Prostate gland (tissue), 2 donors: ENCODE measurements at regions not wholly inside any gene's neighbourhood (a gene's known extent, or its start where the extent isn't known, plus 50 kb on each side); places are given as distances from the start of the nearest gene placed in this dataset.

Experiments used
- DNase-seq: peaks from one replicate; pipeline ENCODE4 v3.0.0-alpha.2; 2019; ENCODE audit warnings: low spot score
- H3K27ac ChIP-seq, 2 donors: fragments of 200-600 bp; sonication (generic); 2 replicates each; pipeline ENCODE4 v1.5.1; 2017 to 2019
- H3K27me3 ChIP-seq: fragments of 200-600 bp; sonication (generic); replicated peaks from 2 replicates; pipeline ENCODE4 v1.5.1; 2019; ENCODE audit not compliant: insufficient read depth
- H3K36me3 ChIP-seq, 2 donors: fragments of 200-600 bp; sonication (generic); 1 replicate in 1 of 2; 2 replicates in 1 of 2; pipeline versions ENCODE4 v1.5.1 to v1.8.1; 2017 to 2019
- H3K4me1 ChIP-seq: fragments of 200-600 bp; sonication (generic); replicated peaks from 2 replicates; pipeline ENCODE4 v1.5.1; 2019
- H3K4me3 ChIP-seq, 2 donors: fragments of 200-600 bp; sonication (generic); 2 replicates each; pipeline ENCODE4 v1.5.1; 2017 to 2019
- H3K9me3 ChIP-seq: fragments of 200-600 bp; sonication (generic); 2 replicates; pipeline ENCODE4 v1.5.1; 2017
- POLR2A ChIP-seq: fragments of 450-650 bp; IDR thresholded peaks from one replicate; pipeline ENCODE4 v1.6.1; 2016; ENCODE audit warnings: antibody characterized with exemption, mild to moderate bottlenecking
- POLR2AphosphoS5 ChIP-seq: sonication (generic); formaldehyde crosslinking; IDR thresholded peaks from one replicate; pipeline ENCODE4 v1.6.1; 2017; ENCODE audit warnings: antibody characterized with exemption
- WGBS: methylation state at CpG from one replicate; pipeline ENCODE4 v1.1.5; 2018; 5-methylcytosine and 5-hydroxymethylcytosine counted together
- intact Hi-C: fragments of 100-400 bp; cut with DNase I; formaldehyde crosslinking; loops from one replicate; pipeline ENCODE4 v1.14.2; 2022
- TF ChIP-seq, protein P1 (sequence below), 4 experiments: fragments of 200-600 bp in 2 of 4; fragments of 450-650 bp in 2 of 4; sonication (generic) in 2 of 4; IDR thresholded peaks; 1 replicate in 3 of 4; 2 replicates in 1 of 4; pipeline ENCODE4 v1.5.1; 2016 to 2019; ENCODE audit warnings: antibody characterized with exemption in 4 of 4, mild to moderate bottlenecking in 2 of 4, moderate library complexity in 2 of 4

DNA sequence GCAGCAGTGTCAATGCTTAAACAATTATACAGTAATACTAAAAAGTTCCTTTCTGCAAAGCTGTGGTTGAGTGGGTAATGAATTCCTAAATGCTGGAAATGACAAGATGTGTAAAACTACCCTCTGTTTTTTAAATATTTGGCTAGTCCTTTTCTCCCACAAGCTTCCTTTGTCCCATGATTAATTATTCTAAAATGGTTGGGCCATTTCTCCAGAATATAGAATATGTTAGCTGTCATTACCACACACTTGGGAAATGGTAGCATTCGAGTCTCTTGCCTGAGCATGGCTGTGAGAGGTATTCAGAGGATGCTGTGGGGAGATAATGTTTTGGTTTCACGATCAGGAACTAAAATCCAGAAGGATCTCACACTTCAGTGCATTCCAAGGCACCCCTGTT lies 1185.8 kb downstream of the UQCRFS1 start:
- no peak for DNase-seq
- intact Hi-C loops = no loop called here
- H3K36me3 ChIP-seq = no peaks in the 10 kb centered on the region
- no peaks in the 10 kb centered on the region for H3K9me3 ChIP-seq
- H3K4me1 ChIP-seq = no peaks in the 10 kb centered on the region
- 62% methylated on average over 2 of the region's 2 CpGs for WGBS
- TF ChIP-seq POLR2A = no peak
- TF ChIP-seq, protein P1, sequence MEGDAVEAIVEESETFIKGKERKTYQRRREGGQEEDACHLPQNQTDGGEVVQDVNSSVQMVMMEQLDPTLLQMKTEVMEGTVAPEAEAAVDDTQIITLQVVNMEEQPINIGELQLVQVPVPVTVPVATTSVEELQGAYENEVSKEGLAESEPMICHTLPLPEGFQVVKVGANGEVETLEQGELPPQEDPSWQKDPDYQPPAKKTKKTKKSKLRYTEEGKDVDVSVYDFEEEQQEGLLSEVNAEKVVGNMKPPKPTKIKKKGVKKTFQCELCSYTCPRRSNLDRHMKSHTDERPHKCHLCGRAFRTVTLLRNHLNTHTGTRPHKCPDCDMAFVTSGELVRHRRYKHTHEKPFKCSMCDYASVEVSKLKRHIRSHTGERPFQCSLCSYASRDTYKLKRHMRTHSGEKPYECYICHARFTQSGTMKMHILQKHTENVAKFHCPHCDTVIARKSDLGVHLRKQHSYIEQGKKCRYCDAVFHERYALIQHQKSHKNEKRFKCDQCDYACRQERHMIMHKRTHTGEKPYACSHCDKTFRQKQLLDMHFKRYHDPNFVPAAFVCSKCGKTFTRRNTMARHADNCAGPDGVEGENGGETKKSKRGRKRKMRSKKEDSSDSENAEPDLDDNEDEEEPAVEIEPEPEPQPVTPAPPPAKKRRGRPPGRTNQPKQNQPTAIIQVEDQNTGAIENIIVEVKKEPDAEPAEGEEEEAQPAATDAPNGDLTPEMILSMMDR (IDR thresholded peaks at IDR 0.05) = no peak
- H3K27me3 ChIP-seq = no peaks in the 10 kb centered on the region
- no peak overlapping the region for H3K4me3 ChIP-seq
- no peak overlapping the region for H3K27ac ChIP-seq

DNA sequence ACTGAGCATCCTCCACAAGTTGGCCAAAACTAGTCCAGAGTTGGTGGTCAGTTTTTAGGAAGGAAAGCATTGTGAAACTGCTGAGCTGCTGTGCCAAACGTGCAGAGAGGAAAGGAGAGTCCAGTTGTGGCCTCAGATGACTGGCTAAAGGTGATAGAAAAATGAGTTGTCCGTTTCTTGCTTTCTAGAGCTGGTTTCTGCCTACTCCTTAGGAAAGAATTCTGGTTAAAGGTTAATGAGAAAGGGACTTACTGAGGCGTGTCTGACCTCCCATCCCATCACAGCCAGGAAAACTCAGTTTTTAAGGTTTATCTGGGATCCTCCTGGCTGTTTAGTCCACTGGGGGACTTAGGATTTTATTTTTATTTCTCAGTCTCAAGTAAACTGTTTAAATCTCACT lies 1186.3 kb downstream of the UQCRFS1 start:
- intact Hi-C loops = no loop called here
- no peaks in the 10 kb centered on the region for H3K4me1 ChIP-seq
- H3K9me3 ChIP-seq = no peaks in the 10 kb centered on the region
- H3K27ac ChIP-seq = no peak overlapping the region
- TF ChIP-seq, protein P1 (IDR thresholded peaks at IDR 0.05) = no peak
- TF ChIP-seq POLR2A (no peak), POLR2AphosphoS5 (no peak)
- no peak overlapping the region for H3K4me3 ChIP-seq
- no peak for DNase-seq
- 43% methylated on average over 3 of the region's 3 CpGs for WGBS
- H3K36me3 ChIP-seq = no peaks in the 10 kb centered on the region
- H3K27me3 ChIP-seq = no peaks in the 10 kb centered on the region

DNA sequence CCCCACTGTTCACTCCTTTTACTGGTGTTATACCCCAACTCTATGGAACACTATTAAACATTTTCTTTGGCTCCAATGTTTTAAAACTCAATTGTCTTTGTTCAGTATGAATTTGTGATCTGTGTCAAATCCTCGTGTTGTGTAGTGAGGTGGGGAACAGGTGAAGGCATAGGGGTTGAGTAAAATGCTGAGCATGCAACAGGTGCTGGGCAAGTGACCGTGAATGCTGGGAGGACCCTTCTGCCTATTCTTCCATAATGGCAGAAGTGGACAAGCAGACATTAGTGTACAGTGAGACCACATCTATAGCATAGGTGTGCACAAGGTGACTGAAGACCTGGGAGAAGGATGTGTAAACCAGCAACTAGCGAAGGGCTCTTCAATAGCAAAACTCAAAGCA lies 1188.0 kb downstream of the UQCRFS1 start:
- DNase-seq = no peak
- no peak overlapping the region for H3K4me3 ChIP-seq
- H3K27me3 ChIP-seq = no peaks in the 10 kb centered on the region
- no peaks in the 10 kb centered on the region for H3K9me3 ChIP-seq
- H3K4me1 ChIP-seq = no peaks in the 10 kb centered on the region
- no peak overlapping the region for H3K27ac ChIP-seq
- 87% methylated on average over 3 of the region's 3 CpGs for WGBS
- intact Hi-C loops = no loop called here
- no peaks in the 10 kb centered on the region for H3K36me3 ChIP-seq
- TF ChIP-seq POLR2AphosphoS5 (no peak), POLR2A (no peak)
- TF ChIP-seq, protein P1 (IDR thresholded peaks at IDR 0.05) = no peak

DNA sequence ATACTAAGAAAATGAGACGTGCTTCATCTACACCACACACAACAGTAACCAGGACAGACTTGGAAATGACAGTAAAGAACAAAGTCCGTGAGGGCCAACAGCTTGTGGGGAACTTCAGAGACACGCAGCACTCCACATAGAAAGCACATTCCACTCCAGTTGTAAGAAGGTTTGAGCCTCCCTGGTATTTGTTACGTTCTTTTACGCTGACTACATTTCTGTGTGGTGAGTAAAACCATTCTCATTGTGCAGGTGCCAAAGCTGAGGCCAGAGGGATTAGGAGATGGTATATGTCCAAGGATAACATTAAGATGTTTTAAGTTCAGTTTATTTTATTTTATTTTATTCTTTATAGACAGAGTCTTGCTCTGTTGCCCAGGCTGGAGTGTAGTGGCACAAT lies 1189.9 kb downstream of the UQCRFS1 start:
- WGBS = 55% methylated on average over 5 of the region's 5 CpGs
- H3K4me3 ChIP-seq = no peak overlapping the region
- DNase-seq = no peak
- no peaks in the 10 kb centered on the region for H3K4me1 ChIP-seq
- H3K27ac ChIP-seq = no peak overlapping the region
- H3K27me3 ChIP-seq = no peaks in the 10 kb centered on the region
- intact Hi-C loops = no loop called here
- H3K36me3 ChIP-seq = no peaks in the 10 kb centered on the region
- TF ChIP-seq POLR2A = no peak
- TF ChIP-seq POLR2AphosphoS5 = no peak
- TF ChIP-seq, protein P1 (IDR thresholded peaks at IDR 0.05) = no peak
- no peaks in the 10 kb centered on the region for H3K9me3 ChIP-seq

DNA sequence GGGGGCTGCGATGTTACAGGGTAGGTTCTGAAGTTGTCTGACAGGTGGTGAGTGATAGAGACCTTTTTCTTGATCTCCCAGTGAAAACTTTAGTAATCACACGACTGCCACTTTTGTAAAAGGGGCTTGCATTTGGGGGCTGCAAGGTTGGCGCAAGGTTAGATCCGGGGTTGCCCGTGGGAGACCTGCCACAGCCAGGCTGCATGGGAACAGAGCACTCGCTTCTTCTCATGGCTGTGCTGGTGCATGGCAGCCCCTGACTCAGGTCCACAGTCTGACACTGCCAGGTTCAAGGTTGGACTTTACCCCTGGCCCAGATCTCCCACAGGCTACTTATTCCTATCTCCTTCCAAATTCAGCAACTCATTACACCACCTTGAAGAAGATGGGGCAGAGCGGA lies 1190.4 kb downstream of the UQCRFS1 start:
- 76% methylated on average over 7 of the region's 7 CpGs for WGBS
- TF ChIP-seq POLR2AphosphoS5 (no peak), POLR2A (no peak)
- TF ChIP-seq, protein P1 (IDR thresholded peaks at IDR 0.05) = no peak
- Histone ChIP-seq H3K9me3 (no peaks in the 10 kb centered on the region), H3K4me1 (no peaks in the 10 kb centered on the region), H3K4me3 (no peak overlapping the region), H3K36me3 (no peaks in the 10 kb centered on the region), H3K27me3 (no peaks in the 10 kb centered on the region), H3K27ac (no peak overlapping the region)
- no peak for DNase-seq
- intact Hi-C loops = no loop called here
